ENCODE measurements at regions not wholly inside any gene's neighbourhood (a gene's known extent, or its start where the extent isn't known, plus 50 kb on each side); places are given as distances from the start of the nearest gene placed in this dataset.

GRCh38 chr11:127625402-127625801 lies 624.8 kb upstream of the KIRREL3 start:
- no peak for TF ChIP-seq CTCF (IDR thresholded peaks at IDR 0.05; ENCODE audit: low read depth, low read length)
- no peak for TF ChIP-seq EZH2phosphoT487 (IDR thresholded peaks at IDR 0.05; ENCODE audit: low read depth)

Measured in OCI-LY3 (cell line).